ENCODE measurements at regions not wholly inside any gene's neighbourhood (a gene's known extent, or its start where the extent isn't known, plus 50 kb on each side); places are given as distances from the start of the nearest gene placed in this dataset.

DNA sequence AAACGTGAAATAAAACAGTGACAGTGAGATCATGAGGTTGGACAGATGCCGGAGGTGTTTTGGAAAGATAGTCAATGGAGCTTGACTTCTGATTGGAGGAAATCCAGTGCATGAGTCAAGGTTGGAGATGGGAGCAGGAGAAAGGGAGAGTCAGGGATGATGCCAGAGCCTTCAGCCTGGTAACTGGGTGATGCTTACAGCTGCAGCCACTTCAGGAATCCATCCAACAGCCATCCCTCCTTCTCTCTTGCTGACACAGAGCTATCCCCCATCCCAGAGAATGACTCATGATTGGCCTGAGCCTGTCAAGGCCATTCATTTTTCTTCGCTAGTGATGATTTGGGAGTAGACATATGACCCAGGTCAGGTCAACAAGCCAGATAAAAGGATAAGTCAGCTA is 112.8 kb downstream of the SAMD5 start:
- CTCF ChIA-PET: no interaction called here

More for the DNA sequence above, 112.8 kb downstream of the SAMD5 start:
- H3K4me2 ChIP-seq (ENCODE audit: low read depth, low read length): no peak overlapping the region; the same call in 1 of the 2 replicates
- no peak overlapping the region for H2BK20ac ChIP-seq (ENCODE audit: low read depth, low read length)
- no peaks in the 10 kb centered on the region for H3K79me1 ChIP-seq (ENCODE audit: low read depth in 1 of 2, low read length in 2 of 2)
- DNase-seq (peak; percentile 87), ATAC-seq (ENCODE audit: low read depth) (peak; percentile 83)
- no peaks in the 10 kb centered on the region for H3K27me3 ChIP-seq (ENCODE audit: control insufficient read depth, insufficient read depth, low read length)
- no peak overlapping the region for H4K8ac ChIP-seq (ENCODE audit: low read depth in 2 of 2, low read length in 2 of 2)
- H3K36me3 ChIP-seq (ENCODE audit: control insufficient read depth, insufficient read depth, low read length): no peaks in the 10 kb centered on the region
- peaks cover 9% of the 10 kb centered on the region for H3K4me1 ChIP-seq (ENCODE audit: control insufficient read depth, insufficient read depth, low read length)
- TF ChIP-seq SMC3 (IDR thresholded peaks at IDR 0.05; ENCODE audit: low read depth, low read length) (no peak), FOS (IDR thresholded peaks at IDR 0.05; ENCODE audit: low read depth, low read length) (no peak), ELK1 (IDR thresholded peaks at IDR 0.05; ENCODE audit: borderline replicate concordance, low read depth, low read length) (no peak), RCOR1 (IDR thresholded peaks at IDR 0.05; ENCODE audit: insufficient replicate concordance, low read length) (no peak), CHD1 (IDR thresholded peaks at IDR 0.05; ENCODE audit: low read depth, low read length) (no peak), POLR2A (IDR thresholded peaks at IDR 0.05; ENCODE audit: low read depth, low read length) (no peak), CTCF (conservative IDR thresholded peaks at IDR 0.05; ENCODE audit: low read depth, low read length) (no peak), MAZ (IDR thresholded peaks at IDR 0.05; ENCODE audit: borderline replicate concordance, low read depth, low read length) (no peak)
- H2BK120ac ChIP-seq (ENCODE audit: low read depth, low read length): no peak overlapping the region
- no peaks in the 10 kb centered on the region for H4K20me1 ChIP-seq (ENCODE audit: insufficient read depth, low read length)
- H4K91ac ChIP-seq (ENCODE audit: insufficient read depth, low read depth, low read length): no peak overlapping the region
- no peak overlapping the region for H2AK9ac ChIP-seq (replicated peaks; ENCODE audit: low read depth, low read length, poor library complexity)
- no peak overlapping the region for H3K9ac ChIP-seq (ENCODE audit: low read depth, low read length)
- no peak overlapping the region for H2AFZ ChIP-seq (replicated peaks; ENCODE audit: low read length, poor library complexity)
- H3K4ac ChIP-seq (ENCODE audit: low read depth, low read length): no peak overlapping the region
- H3K27ac ChIP-seq (ENCODE audit: insufficient read depth, low read length): no peak overlapping the region
- no TSS peak for BruUV-seq (replicated peaks)
- no peak overlapping the region for H3K14ac ChIP-seq (replicated peaks; ENCODE audit: low read depth, low read length)
- no peak overlapping the region for H2BK5ac ChIP-seq (ENCODE audit: low read depth, low read length, poor library complexity, severe bottlenecking)
- H3K56ac ChIP-seq (ENCODE audit: extremely low read depth, insufficient read depth, low read length): no peak overlapping the region
- no peak overlapping the region for H2AK5ac ChIP-seq (ENCODE audit: low read depth, low read length)
- H3K4me3 ChIP-seq (ENCODE audit: insufficient read depth, low read depth, low read length): no peak overlapping the region
- H2BK15ac ChIP-seq (ENCODE audit: low read depth, low read length): 0 out of 3 replicates have a peak overlapping the region, but pooled peaks have one; percentile 4
- H3K18ac ChIP-seq (ENCODE audit: low read depth, low read length): peak overlapping the region; percentile 11; the same call in 1 of the 2 replicates
- H3K23ac ChIP-seq (ENCODE audit: low read depth, low read length): no peak overlapping the region
- H3K9me1 ChIP-seq (ENCODE audit: insufficient read depth, low read length): 0 out of 2 replicates have a peak, but pooled peaks cover 7% of the 10 kb centered on the region
- in situ Hi-C loops (cut with MboI; ENCODE audit: low sequenced_read_pairs) (no loop called here), dilution Hi-C loops (cut with HindIII; ENCODE audit: low sequenced_read_pairs, unreplicated experiment) (no loop called here), intact Hi-C loops (cut with micrococcal nuclease) (no loop called here)
- H3K9me3 ChIP-seq (ENCODE audit: control insufficient read depth, insufficient read depth, low read length): no peaks in the 10 kb centered on the region
- no peak overlapping the region for H4K5ac ChIP-seq (ENCODE audit: low read depth, low read length)
- POLR2A ChIA-PET (ENCODE audit: unreplicated experiment): interaction anchor here (0.7 kb wide), 1 partner anchor 59 kb away, joined by 5 read pairs; no protein-coding TSS in a partner anchor
- WGBS, 2 experiments (ENCODE audit: extremely low coverage in 2 of 2, insufficient read length in 1 of 2): 65% methylated on average over 2 of the region's 3 CpGs; no CpG with 5 or more reads in 1 of the 2 experiments

Measured in IMR-90 (cell line).